IMR-90 (cell line): ENCODE measurements at regions not wholly inside any gene's neighbourhood (a gene's known extent, or its start where the extent isn't known, plus 50 kb on each side); places are given as distances from the start of the nearest gene placed in this dataset.

Experiments used
- ATAC-seq: fragments of 200-7000 bp; cut with Tn5 transposase; 2 replicates; pipeline ENCODE4 v1.9.1; 2020; ENCODE audit warnings: low read depth, mild to moderate bottlenecking, moderate library complexity
- BruUV-seq: library from RNA; stranded (reverse); fragments of 400-500 nt; replicated peaks from 2 replicates; lab custom pipeline; 2021; lab: Mats Ljungman, UMichigan
- CTCF ChIA-PET: fragments of 300-600 bp; formaldehyde crosslinking; extraction: SDS; loops from one replicate; lab custom pipeline; 2021; ENCODE audit warnings: antibody characterized with exemption; lab: Yijun Ruan, JAX
- POLR2A ChIA-PET: fragments of 300-600 bp; sonication (Branson Sonifier 250); formaldehyde crosslinking; loops from one replicate; lab custom pipeline; 2022; ENCODE audit warnings: antibody characterized with exemption; ENCODE audit not compliant: unreplicated experiment; lab: Charles Lee
- DNase-seq: peaks from one replicate; pipeline ENCODE4 v3.0.0; 2013
- H2AFZ ChIP-seq: replicated peaks from 2 replicates; pipeline ENCODE3; 2013; ENCODE audit warnings: low read length, mild to moderate bottlenecking; ENCODE audit not compliant: poor library complexity
- H2AK5ac ChIP-seq: 2 replicates; pipeline ENCODE4 v1.6.1; 2013; ENCODE audit warnings: low read depth, low read length, inconsistent platforms
- H2AK9ac ChIP-seq: replicated peaks from 2 replicates; pipeline ENCODE3; 2013; ENCODE audit warnings: mild to moderate bottlenecking, low read depth, low read length, moderate library complexity; ENCODE audit not compliant: poor library complexity
- H2BK120ac ChIP-seq: 2 replicates; pipeline ENCODE4 v1.6.1; 2013; ENCODE audit warnings: low read depth, low read length, inconsistent platforms
- H2BK15ac ChIP-seq: 3 replicates; pipeline ENCODE4 v1.6.1; 2013; ENCODE audit warnings: low read depth, low read length, inconsistent platforms
- H2BK20ac ChIP-seq: 2 replicates; pipeline ENCODE4 v1.6.1; 2013; ENCODE audit warnings: low read depth, mild to moderate bottlenecking, inconsistent platforms, low read length, moderate library complexity
- H2BK5ac ChIP-seq: 2 replicates; pipeline ENCODE4 v1.6.1; 2013; ENCODE audit warnings: mild to moderate bottlenecking, low read depth, low read length, inconsistent platforms; ENCODE audit not compliant: poor library complexity, severe bottlenecking
- H3K14ac ChIP-seq: replicated peaks from 2 replicates; pipeline ENCODE4 v1.6.1; 2013; ENCODE audit warnings: low read depth, low read length, inconsistent platforms
- H3K18ac ChIP-seq: 2 replicates; pipeline ENCODE4 v1.6.1; 2013; ENCODE audit warnings: low read depth, low read length, control low read depth
- H3K23ac ChIP-seq: 2 replicates; pipeline ENCODE4 v1.6.1; 2013; ENCODE audit warnings: low read depth, low read length, inconsistent platforms
- H3K27ac ChIP-seq: 2 replicates; pipeline ENCODE4 v1.5.1; 2013; ENCODE audit warnings: mild to moderate bottlenecking, control low read depth, low read length; ENCODE audit not compliant: insufficient read depth
- H3K27me3 ChIP-seq: 2 replicates; pipeline ENCODE4 v1.6.1; 2013; ENCODE audit warnings: low read length; ENCODE audit not compliant: control insufficient read depth, insufficient read depth
- H3K36me3 ChIP-seq: 2 replicates; pipeline ENCODE4 v1.6.1; 2013; ENCODE audit warnings: low read length, mixed read lengths; ENCODE audit not compliant: control insufficient read depth, insufficient read depth
- H3K4ac ChIP-seq: 2 replicates; pipeline ENCODE4 v1.6.1; 2013; ENCODE audit warnings: low read depth, low read length, inconsistent platforms
- H3K4me1 ChIP-seq: 2 replicates; pipeline ENCODE4 v1.6.1; 2013; ENCODE audit warnings: low read length, mixed read lengths; ENCODE audit not compliant: control insufficient read depth, insufficient read depth
- H3K4me2 ChIP-seq: 2 replicates; pipeline ENCODE4 v1.6.1; 2013; ENCODE audit warnings: low read depth, mild to moderate bottlenecking, control low read depth, low read length, moderate library complexity
- H3K4me3 ChIP-seq: 2 replicates; pipeline ENCODE4 v1.5.1; 2013; ENCODE audit warnings: low read depth, mild to moderate bottlenecking, control low read depth, low read length, moderate library complexity; ENCODE audit not compliant: insufficient read depth
- H3K56ac ChIP-seq: 2 replicates; pipeline ENCODE4 v1.6.1; 2013; ENCODE audit warnings: low read length, inconsistent platforms; ENCODE audit not compliant: insufficient read depth; ENCODE audit errors: extremely low read depth
- H3K79me1 ChIP-seq, 2 experiments: 2 replicates each; pipeline ENCODE4 v1.6.1; 2013; ENCODE audit warnings: low read length in 2 of 2, inconsistent platforms in 1 of 2, low read depth in 1 of 2
- H3K9ac ChIP-seq: 2 replicates; pipeline ENCODE4 v1.6.1; 2013; ENCODE audit warnings: low read depth, low read length, control low read depth
- H3K9me1 ChIP-seq: 2 replicates; pipeline ENCODE4 v1.6.1; 2013; ENCODE audit warnings: low read length, inconsistent platforms; ENCODE audit not compliant: insufficient read depth
- H3K9me3 ChIP-seq: 2 replicates; pipeline ENCODE4 v1.6.1; 2013; ENCODE audit warnings: low read length; ENCODE audit not compliant: control insufficient read depth, insufficient read depth
- H4K20me1 ChIP-seq: 2 replicates; pipeline ENCODE4 v1.6.1; 2013; ENCODE audit warnings: low read length, inconsistent platforms; ENCODE audit not compliant: insufficient read depth
- H4K5ac ChIP-seq: 2 replicates; pipeline ENCODE4 v1.6.1; 2013; ENCODE audit warnings: mild to moderate bottlenecking, low read depth, low read length, control low read depth
- H4K8ac ChIP-seq, 2 experiments: 2 replicates each; pipeline ENCODE4 v1.6.1; 2013; ENCODE audit warnings: low read depth in 2 of 2, low read length in 2 of 2, control low read depth in 1 of 2, inconsistent platforms in 1 of 2
- H4K91ac ChIP-seq: 2 replicates; pipeline ENCODE4 v1.6.1; 2013; ENCODE audit warnings: low read depth, low read length, inconsistent platforms; ENCODE audit not compliant: insufficient read depth
- BHLHE40 ChIP-seq: fragments of 150-350 bp; IDR thresholded peaks from 2 replicates; pipeline ENCODE4 v1.6.1; 2016; ENCODE audit warnings: mild to moderate bottlenecking, low read depth, low read length
- CEBPB ChIP-seq: IDR thresholded peaks from 2 replicates; pipeline ENCODE4 v1.6.1; 2012; ENCODE audit warnings: low read depth, low read length, improper control_type of control experiment
- CHD1 ChIP-seq: IDR thresholded peaks from 2 replicates; pipeline ENCODE4 v1.6.1; 2012; ENCODE audit warnings: low read depth, low read length, improper control_type of control experiment
- FOS ChIP-seq: fragments of 150-350 bp; IDR thresholded peaks from 2 replicates; pipeline ENCODE4 v1.6.1; 2016; ENCODE audit warnings: low read depth, low read length
- MAFK ChIP-seq: IDR thresholded peaks from 2 replicates; pipeline ENCODE4 v1.6.1; 2012; ENCODE audit warnings: low read depth, low read length, improper control_type of control experiment
- MAZ ChIP-seq: IDR thresholded peaks from 2 replicates; pipeline ENCODE4 v1.6.1; 2012; ENCODE audit warnings: low read depth, mild to moderate bottlenecking, low read length, improper control_type of control experiment, moderate library complexity, borderline replicate concordance
- MXI1 ChIP-seq: IDR thresholded peaks from 2 replicates; pipeline ENCODE4 v1.6.1; 2012; ENCODE audit warnings: low read depth, mild to moderate bottlenecking, low read length, moderate library complexity, borderline replicate concordance
- NFE2L2 ChIP-seq: fragments of 150-350 bp; IDR thresholded peaks from 2 replicates; pipeline ENCODE4 v1.6.1; 2016; ENCODE audit warnings: low read depth, mild to moderate bottlenecking, low read length
- POLR2A ChIP-seq: IDR thresholded peaks from 2 replicates; pipeline ENCODE4 v1.6.1; 2012; ENCODE audit warnings: mild to moderate bottlenecking, low read depth, low read length
- RAD21 ChIP-seq: IDR thresholded peaks from 2 replicates; pipeline ENCODE4 v1.6.1; 2012; ENCODE audit warnings: low read length, improper control_type of control experiment
- RCOR1 ChIP-seq: IDR thresholded peaks from 2 replicates; pipeline ENCODE4 v1.6.1; 2012; ENCODE audit warnings: mild to moderate bottlenecking, low read length, improper control_type of control experiment; ENCODE audit not compliant: insufficient replicate concordance
- RFX5 ChIP-seq: IDR thresholded peaks from 2 replicates; pipeline ENCODE4 v1.8.0; 2012; ENCODE audit warnings: low read depth, mild to moderate bottlenecking, low read length, moderate library complexity
- SMC3 ChIP-seq: fragments of 150-350 bp; IDR thresholded peaks from 2 replicates; pipeline ENCODE4 v1.6.1; 2016; ENCODE audit warnings: low read depth, mild to moderate bottlenecking, antibody characterized with exemption, low read length, moderate library complexity
- WGBS, 2 experiments: methylation state at CpG; one replicate each; pipeline versions ENCODE4 v1.1.5 to v1.1.7; 2013; ENCODE audit warnings: missing lambda C conversion rate in 2 of 2; ENCODE audit not compliant: insufficient read length in 1 of 2; ENCODE audit errors: extremely low coverage in 2 of 2; 5-methylcytosine and 5-hydroxymethylcytosine counted together
- dilution Hi-C: fragments of 300-500 bp; cut with HindIII; formaldehyde crosslinking; loops from one replicate; pipeline ENCODE4 v1.14.3; 2018; ENCODE audit warnings: low sequenced_read_pairs; ENCODE audit not compliant: unreplicated experiment
- in situ Hi-C: fragments of 300-500 bp; cut with MboI; formaldehyde crosslinking; loops from 3 replicates; pipeline ENCODE4 v1.14.3; 2019; ENCODE audit warnings: low sequenced_read_pairs, inconsistent platforms, mixed read lengths
- intact Hi-C: fragments of 100-400 bp; cut with micrococcal nuclease; formaldehyde crosslinking; loops from 2 replicates; pipeline ENCODE4 v1.10.0; 2022
- TF ChIP-seq, protein P1 (sequence below): conservative IDR thresholded peaks from 2 replicates; pipeline ENCODE4 v1.5.1; 2012; ENCODE audit warnings: mild to moderate bottlenecking, low read depth, low read length, improper control_type of control experiment
- TF ChIP-seq, protein P2 (sequence below): fragments of 150-350 bp; IDR thresholded peaks from 2 replicates; pipeline ENCODE4 v1.6.1; 2017; ENCODE audit warnings: mild to moderate bottlenecking, antibody characterized with exemption, low read length, low read depth
- TF ChIP-seq, protein P3 (sequence below): fragments of 150-350 bp; IDR thresholded peaks from 2 replicates; pipeline ENCODE4 v1.6.1; 2016; ENCODE audit warnings: low read depth, mild to moderate bottlenecking, low read length, moderate library complexity, borderline replicate concordance

DNA sequence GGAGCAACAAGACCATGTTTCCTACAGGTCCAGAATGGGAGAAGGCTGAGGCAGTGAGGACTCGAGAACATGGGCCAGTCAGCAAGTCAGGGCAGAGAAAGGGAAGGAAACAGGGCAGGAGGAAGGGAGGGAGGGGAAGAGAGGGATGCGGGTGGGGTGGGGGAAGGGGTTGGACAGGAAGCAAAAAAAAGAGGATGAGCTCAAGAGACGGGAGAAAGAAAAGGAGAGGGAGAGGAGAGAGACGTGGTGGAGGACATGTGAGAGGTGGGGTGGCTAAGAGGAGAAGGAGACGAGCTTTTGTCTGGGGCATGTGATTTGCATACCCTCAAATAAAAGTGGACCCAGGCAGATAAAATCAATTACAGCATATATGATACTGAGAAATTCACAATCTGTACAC is 389.5 kb upstream of the B3GAT1 start:
- H3K18ac ChIP-seq: no peak overlapping the region
- no peak for DNase-seq
- H2BK120ac ChIP-seq: no peak overlapping the region
- H2BK20ac ChIP-seq: no peak overlapping the region
- H4K8ac ChIP-seq: no peak overlapping the region
- H3K4me1 ChIP-seq: no peaks in the 10 kb centered on the region
- H4K20me1 ChIP-seq: no peaks in the 10 kb centered on the region
- no peak overlapping the region for H2AK5ac ChIP-seq
- no peak overlapping the region for H3K4me2 ChIP-seq
- no TSS peak for BruUV-seq
- H3K36me3 ChIP-seq: no peaks in the 10 kb centered on the region
- intact Hi-C loops: no loop called here
- no peak overlapping the region for H3K14ac ChIP-seq
- H2BK5ac ChIP-seq: no peak overlapping the region
- H3K79me1 ChIP-seq: no peaks in the 10 kb centered on the region
- H2AFZ ChIP-seq: no peak overlapping the region
- ChIA-PET CTCF (no interaction called here), POLR2A (no interaction called here)
- H3K4me3 ChIP-seq: no peak overlapping the region
- no peak overlapping the region for H4K91ac ChIP-seq
- in situ Hi-C loops: no loop called here
- no peak overlapping the region for H3K23ac ChIP-seq
- TF ChIP-seq MAZ (no peak), BHLHE40 (no peak), CHD1 (no peak), NFE2L2 (no peak), POLR2A (no peak), FOS (no peak), RFX5 (no peak), SMC3 (no peak), RCOR1 (no peak), MXI1 (no peak), CEBPB (no peak), MAFK (no peak), RAD21 (no peak)
- TF ChIP-seq, protein P1, sequence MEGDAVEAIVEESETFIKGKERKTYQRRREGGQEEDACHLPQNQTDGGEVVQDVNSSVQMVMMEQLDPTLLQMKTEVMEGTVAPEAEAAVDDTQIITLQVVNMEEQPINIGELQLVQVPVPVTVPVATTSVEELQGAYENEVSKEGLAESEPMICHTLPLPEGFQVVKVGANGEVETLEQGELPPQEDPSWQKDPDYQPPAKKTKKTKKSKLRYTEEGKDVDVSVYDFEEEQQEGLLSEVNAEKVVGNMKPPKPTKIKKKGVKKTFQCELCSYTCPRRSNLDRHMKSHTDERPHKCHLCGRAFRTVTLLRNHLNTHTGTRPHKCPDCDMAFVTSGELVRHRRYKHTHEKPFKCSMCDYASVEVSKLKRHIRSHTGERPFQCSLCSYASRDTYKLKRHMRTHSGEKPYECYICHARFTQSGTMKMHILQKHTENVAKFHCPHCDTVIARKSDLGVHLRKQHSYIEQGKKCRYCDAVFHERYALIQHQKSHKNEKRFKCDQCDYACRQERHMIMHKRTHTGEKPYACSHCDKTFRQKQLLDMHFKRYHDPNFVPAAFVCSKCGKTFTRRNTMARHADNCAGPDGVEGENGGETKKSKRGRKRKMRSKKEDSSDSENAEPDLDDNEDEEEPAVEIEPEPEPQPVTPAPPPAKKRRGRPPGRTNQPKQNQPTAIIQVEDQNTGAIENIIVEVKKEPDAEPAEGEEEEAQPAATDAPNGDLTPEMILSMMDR: no peak
- TF ChIP-seq, protein P2, sequence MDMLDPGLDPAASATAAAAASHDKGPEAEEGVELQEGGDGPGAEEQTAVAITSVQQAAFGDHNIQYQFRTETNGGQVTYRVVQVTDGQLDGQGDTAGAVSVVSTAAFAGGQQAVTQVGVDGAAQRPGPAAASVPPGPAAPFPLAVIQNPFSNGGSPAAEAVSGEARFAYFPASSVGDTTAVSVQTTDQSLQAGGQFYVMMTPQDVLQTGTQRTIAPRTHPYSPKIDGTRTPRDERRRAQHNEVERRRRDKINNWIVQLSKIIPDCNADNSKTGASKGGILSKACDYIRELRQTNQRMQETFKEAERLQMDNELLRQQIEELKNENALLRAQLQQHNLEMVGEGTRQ: no peak
- TF ChIP-seq, protein P3, sequence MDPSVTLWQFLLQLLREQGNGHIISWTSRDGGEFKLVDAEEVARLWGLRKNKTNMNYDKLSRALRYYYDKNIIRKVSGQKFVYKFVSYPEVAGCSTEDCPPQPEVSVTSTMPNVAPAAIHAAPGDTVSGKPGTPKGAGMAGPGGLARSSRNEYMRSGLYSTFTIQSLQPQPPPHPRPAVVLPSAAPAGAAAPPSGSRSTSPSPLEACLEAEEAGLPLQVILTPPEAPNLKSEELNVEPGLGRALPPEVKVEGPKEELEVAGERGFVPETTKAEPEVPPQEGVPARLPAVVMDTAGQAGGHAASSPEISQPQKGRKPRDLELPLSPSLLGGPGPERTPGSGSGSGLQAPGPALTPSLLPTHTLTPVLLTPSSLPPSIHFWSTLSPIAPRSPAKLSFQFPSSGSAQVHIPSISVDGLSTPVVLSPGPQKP: no peak
- no peak for ATAC-seq
- dilution Hi-C loops: no loop called here
- no peaks in the 10 kb centered on the region for H3K27me3 ChIP-seq
- H3K9ac ChIP-seq: no peak overlapping the region
- H2BK15ac ChIP-seq: no peak overlapping the region
- no peak overlapping the region for H2AK9ac ChIP-seq
- no peak overlapping the region for H3K27ac ChIP-seq
- WGBS, 2 experiments: 0% methylated on average over 1 of the region's 5 CpGs; no CpG with 5 or more reads in 1 of the 2 experiments
- no peaks in the 10 kb centered on the region for H3K9me1 ChIP-seq
- H3K9me3 ChIP-seq: peaks cover 26% of the 10 kb centered on the region
- no peak overlapping the region for H4K5ac ChIP-seq
- H3K56ac ChIP-seq: no peak overlapping the region
- H3K4ac ChIP-seq: no peak overlapping the region
